GM21423 (cell line): ENCODE measurements at regions not wholly inside any gene's neighbourhood (a gene's known extent, or its start where the extent isn't known, plus 50 kb on each side); places are given as distances from the start of the nearest gene placed in this dataset.

Source experiments
- ATAC-seq: cut with Tn5 transposase; IDR thresholded peaks from one replicate; pipeline ENCODE4 v1.9.1; 2021; ENCODE audit warnings: mild to moderate bottlenecking, moderate library complexity; ENCODE audit not compliant: unreplicated experiment

DNA sequence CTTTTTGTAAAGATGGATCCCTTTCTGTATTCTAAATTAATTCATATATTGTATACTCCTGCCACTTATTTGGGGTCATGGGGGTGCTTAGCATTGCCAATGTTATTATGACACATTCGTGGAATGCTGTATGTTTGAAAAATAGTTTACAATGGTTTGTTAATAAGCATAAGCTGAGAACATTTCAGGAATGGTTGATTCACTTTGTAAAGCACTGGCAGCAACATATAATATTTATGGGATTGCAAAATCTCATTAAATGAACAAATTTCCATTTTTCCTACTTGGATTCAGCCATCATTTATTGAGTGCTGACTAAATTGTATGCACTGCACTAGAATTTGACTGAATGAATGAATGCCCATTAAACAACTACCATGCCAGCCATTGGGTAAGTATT is 215.2 kb upstream of the KLF4 start:
- ATAC-seq, result no peak

DNA sequence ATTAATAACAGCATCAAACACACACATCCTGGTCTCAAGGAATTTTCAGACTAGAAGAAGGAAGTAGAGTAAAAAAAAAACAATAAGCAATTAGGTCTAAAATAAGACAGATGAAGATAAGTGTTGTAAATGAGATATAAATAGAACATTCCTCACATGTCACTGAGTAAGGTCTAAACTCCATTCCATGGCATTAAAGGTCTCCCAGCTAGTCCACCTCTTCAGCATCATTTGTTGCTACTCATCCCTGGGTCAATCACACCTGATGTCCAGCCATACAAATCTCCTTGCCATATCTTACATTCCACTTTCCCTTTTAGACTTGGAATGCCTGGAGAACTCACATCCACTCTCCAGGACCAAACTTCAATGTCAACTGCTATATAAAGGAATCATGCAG is 214.1 kb upstream of the KLF4 start:
- no peak for ATAC-seq

- no peak for ATAC-seq
These were observed 211.3 kb upstream of the KLF4 start for GRCh38 chr9:107700847-107701246.

- ATAC-seq, result no peak
These were observed 209.7 kb upstream of the KLF4 start for GRCh38 chr9:107699231-107699630.

DNA sequence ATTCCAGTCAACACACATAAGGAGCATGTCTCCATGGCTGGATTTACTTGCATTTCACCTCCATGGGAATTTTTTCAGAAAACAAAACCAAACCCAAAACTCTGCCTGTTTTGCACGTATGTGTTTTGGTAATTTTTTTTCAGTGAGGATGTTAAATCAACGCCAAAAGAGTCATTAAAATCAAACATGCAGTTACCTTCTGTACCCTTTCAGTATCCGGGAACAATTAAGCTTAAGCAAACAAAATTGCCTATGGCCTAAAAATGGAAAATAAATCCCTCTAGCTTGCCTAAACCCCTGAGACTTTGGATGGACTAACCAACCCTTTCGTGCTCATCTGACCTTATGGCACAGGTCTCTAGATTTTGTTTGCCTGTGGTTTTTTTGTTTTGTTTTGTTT is 209.2 kb upstream of the KLF4 start:
- no peak for ATAC-seq

- ATAC-seq, result no peak
These were observed 206.7 kb upstream of the KLF4 start for GRCh38 chr9:107696302-107696701.

DNA sequence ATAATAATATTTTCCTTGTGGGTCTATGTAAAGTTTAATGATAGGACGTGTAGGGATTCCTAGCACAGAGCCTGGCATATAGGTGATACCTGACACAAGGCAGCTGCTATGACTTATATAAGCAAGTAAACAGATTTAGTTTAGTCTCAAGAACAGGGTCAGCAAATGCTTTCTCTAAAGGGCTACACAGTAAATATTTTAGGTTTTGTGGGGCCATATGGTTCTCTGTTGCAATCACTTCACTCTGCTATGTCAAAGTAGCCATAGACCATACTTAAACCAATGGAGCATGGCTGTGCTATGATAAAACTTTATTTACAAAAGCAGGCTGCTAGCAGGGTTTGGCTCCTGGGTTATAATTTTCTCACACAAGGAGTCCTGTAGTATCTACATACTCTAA is 204.8 kb upstream of the KLF4 start:
- ATAC-seq, result no peak

GRCh38 chr9:107693625-107694326 is 204.2 kb upstream of the KLF4 start:
- no peak for ATAC-seq

- no peak for ATAC-seq
These were observed 202.1 kb upstream of the KLF4 start for GRCh38 chr9:107691664-107692063.

DNA sequence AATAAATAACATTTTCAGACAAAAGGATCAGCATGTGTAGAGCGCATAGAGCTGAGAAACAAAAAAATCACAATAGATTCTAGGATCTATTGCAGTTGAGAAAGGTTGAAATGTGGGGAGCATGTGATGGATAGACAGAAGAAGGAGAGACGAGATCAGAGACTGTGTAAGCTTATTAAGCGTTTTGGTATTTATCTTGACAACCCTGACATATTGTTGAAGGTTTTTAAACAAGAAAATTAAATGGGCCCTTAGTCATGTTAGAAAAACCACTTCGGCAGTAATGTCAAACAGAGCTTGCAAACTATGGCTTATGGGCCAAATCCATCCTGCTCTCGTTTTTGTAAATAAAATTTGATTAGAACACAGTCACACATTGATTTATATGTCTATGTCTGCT is 200.5 kb upstream of the KLF4 start:
- no peak for ATAC-seq

DNA sequence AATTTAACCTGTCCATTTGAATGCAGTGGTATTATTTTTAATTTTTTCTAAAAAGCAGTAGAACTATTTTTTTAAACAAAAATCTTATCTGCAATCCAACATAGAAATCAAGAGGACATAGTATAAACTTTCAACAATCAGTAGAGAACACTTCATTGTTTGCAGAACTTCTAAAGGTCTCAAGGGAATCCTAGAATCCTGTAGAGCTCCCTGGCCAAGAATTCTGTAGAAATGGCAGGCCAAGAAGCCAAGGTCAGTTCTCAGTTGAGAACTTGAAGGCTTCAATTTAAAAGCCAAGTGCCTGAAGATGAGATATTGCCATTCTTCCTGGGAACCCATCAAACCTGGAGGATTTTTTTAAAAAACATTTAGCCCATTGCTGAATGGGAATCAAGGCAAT is 199.2 kb upstream of the KLF4 start:
- no peak for ATAC-seq

- ATAC-seq, result no peak
These were observed 196.3 kb upstream of the KLF4 start for GRCh38 chr9:107685901-107686300.

- ATAC-seq, result no peak
These were observed 195.8 kb upstream of the KLF4 start for GRCh38 chr9:107685376-107685775.

- ATAC-seq, result no peak
These were observed 194.7 kb upstream of the KLF4 start for GRCh38 chr9:107684224-107684623.

- no peak for ATAC-seq
These were observed 194.0 kb upstream of the KLF4 start for GRCh38 chr9:107683566-107683965.

DNA sequence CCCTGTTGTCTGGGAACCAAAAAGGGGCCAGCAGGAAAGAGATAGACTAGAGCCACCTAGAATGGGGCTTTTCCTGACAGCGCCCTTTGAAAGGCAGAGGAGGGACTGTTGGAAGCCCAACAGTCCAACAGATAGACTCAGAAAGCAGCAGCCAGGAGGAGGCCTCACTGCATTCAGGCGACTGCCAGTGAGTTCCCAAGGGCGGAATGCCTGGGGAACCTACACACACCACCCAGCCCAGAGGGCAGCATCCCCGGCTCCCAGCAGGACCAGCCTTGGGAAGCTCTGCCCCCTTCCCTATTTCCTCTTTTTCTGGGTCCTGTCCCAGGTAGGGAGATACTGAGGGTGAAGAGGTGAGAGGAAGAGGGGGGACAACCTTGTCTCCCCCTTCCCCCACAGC is 192.4 kb upstream of the KLF4 start:
- no peak for ATAC-seq

DNA sequence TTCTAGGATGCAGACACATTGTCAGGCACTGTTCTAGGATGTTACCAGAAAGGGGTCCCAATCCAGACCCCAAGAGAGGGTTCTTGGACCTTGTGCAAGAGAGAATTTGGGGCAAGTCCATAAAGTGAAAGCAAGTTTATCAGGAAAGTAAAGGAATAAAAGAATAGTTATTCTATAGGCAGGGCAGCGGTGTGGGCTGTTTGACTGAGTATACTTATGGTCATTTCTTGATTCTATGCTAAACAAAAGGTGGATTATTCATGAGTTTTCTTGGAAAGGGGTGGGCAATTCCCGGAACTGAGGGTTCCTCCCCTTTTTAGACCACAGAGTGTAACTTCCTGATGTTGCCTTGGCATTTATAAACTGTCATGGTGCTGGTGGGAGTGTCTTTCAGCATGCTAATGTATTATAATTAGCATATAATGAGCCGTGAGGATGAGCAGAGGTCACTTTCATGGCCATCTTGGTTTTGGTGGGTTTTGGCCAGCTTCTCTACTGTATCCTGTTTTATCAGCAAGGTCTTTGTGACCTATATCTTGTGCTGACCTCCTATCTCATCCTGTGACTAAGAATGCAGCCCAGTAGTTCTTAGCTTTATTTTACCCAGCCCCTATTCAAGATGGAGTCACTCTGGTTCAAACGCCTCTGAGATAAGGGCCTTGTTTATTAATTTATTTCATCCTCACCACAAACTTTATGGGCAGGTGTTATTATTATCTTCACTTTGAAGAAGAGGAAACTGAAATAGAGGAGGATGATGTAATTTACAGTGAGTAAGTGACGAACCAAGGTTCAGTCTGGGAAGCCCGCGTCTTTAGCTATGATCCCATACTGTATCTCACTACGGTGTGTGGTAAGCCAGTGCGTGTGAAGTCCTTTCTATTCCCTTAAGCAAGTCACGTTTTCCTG is 186.0 kb upstream of the KLF4 start:
- ATAC-seq, result no peak

- no peak for ATAC-seq
These were observed 185.2 kb upstream of the KLF4 start for GRCh38 chr9:107674721-107675277.

- ATAC-seq, result no peak
These were observed 184.5 kb upstream of the KLF4 start for GRCh38 chr9:107673861-107674720.

DNA sequence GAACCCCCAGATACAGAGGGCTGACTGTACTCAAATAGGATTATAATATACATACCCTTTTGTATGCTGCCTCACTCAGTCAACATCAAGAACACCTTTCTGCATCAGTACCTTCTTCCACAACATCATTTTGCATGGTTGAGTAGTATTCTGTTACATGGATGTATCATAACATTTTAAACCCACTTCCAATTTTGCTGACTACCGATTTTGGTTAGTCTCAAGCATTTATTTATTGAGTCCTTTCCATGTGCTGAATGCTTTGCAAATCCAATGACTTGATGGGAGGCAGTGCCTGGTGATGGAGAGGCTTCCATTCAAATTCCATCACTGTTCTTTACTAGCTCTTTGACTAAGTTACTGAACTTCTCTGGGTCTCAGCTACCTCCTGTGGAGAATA is 182.0 kb upstream of the KLF4 start:
- ATAC-seq, result no peak

GRCh38 chr9:107669422-107669821 is 179.9 kb upstream of the KLF4 start:
- ATAC-seq, result no peak
